Glomerular visceral epithelial cell (primary cell): ENCODE measurements at regions not wholly inside any gene's neighbourhood (a gene's known extent, or its start where the extent isn't known, plus 50 kb on each side); places are given as distances from the start of the nearest gene placed in this dataset.
"Not testable (repeated sequence)": the region's sequence is repeated elsewhere in the genome, so short reads cannot be mapped to it uniquely, and the experiment has no call there.

Experiments used
- DNase-seq: peaks from one replicate; pipeline ENCODE4 v3.0.0-alpha.2; 2016; ENCODE audit errors: extremely low spot score

DNA sequence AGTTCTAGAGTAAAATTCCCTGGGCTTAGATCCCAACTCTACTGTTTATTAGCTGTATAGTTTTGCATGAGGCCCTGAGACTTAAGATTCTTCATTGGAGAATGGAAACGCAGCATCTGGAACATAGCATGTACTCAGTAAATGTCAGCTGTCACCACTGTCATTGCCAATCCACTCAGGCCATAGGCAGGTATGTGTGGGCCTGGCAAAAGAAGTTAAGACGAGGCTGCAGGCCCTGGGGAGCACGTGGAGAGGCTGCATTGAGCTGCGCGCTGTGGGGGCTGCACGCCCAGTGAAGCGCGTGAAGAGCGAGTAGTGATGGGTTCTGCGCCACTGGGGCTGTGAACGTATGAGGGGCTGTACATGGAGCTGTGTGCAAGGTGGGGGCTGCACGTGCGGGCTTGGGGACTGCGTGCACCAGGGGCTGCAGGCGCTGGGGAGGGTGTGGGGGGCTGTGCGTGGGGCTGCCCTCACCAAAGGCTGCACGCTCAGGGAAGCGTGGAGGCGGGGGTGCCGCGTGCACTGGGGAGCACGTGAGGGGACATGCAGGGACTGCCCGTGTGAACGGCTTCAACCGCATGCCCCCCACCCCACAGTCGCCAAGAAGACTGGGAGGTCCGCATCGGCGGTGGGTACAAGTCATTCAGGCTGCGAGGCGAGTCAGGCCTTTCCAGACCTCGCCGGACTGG lies 85.5 kb downstream of the PRR15 start:
- no peak for DNase-seq

- DNase-seq = no peak
Observed at GRCh38 chr7:29649876-29650275, 86.2 kb downstream of the PRR15 start.

DNA sequence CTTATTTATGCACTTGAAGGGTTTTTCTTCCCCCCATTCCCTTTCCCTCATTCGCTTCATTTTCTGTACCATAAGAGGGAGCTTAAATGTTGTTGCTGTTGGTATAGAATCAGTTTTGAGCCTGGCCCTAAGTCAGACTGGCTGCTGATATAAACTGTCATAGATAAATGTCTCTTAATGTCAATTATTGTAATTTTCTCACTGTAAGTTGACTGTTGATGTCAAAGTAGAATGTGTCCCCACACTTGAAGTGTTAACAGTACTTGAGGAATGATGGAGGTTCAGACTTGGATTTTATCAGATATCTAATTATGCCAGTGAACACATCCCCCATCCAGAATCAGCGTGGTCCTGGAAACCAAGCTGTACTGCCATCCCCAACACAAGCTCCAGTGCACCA lies 87.8 kb downstream of the PRR15 start:
- no peak for DNase-seq

- no peak for DNase-seq
Observed at GRCh38 chr7:29652556-29652955, 88.9 kb downstream of the PRR15 start.

DNA sequence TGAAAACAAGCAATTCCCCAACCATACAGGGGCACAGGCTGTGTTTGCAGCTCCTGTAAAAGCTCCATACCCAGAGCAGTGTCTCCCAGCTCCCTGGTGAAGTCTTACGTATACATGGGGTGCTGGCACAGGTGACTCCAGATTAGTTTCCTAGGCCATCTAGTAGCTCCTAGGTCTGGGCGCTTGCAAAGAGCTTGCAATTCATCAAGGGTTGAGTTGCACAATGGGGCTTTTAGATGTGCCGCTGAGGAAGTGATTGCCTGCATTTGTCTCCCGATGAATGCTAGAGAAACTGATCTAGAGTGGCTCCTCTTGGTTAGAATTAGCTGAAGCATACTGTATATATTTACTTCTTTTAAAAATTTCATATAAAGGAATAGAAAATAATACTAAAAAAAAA lies 90.7 kb downstream of the PRR15 start:
- not testable (repeated sequence) for DNase-seq

DNA sequence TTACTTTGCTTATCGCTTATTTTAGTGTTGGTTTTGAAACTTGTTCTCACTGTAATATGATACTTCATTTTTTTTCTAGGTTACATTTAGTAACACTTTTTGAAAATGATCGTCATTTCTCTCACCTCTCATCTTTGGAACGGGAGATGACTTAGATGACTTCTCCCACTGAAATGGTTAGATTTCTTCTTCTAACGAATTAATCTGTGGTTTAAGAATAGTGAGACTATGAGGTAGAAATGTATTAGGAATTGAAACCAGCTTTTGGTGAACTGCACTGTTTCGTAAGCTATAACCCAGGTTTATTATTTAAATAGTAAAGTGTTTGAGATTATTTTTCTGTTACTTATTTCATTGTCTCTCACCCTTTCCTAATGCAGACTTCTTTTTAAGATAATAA lies 93.7 kb downstream of the PRR15 start:
- DNase-seq = no peak

- DNase-seq = no peak
Observed at GRCh38 chr7:29657856-29658255, 94.2 kb downstream of the PRR15 start.

DNA sequence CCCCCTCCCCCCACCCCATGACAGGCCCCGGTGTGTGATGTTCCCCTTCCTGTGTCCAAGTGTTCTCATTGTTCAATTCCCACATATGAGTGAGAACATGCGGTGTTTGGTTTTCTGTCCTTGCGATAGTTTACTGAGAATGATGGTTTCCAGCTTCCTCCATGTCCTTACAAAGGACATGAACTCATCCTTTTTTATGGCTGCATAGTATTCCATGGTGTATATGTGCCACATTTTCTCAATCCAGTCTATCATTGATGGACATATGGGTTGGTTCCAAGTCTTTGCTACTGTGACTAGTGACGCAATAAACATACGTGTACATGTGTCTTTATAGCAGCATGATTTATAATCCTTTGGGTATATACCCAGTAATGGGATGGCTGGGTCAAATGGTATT lies 95.6 kb downstream of the PRR15 start:
- DNase-seq = not testable (repeated sequence)

- peak; percentile 24 for DNase-seq
Observed at GRCh38 chr7:29662899-29663298, 99.3 kb downstream of the PRR15 start.

DNA sequence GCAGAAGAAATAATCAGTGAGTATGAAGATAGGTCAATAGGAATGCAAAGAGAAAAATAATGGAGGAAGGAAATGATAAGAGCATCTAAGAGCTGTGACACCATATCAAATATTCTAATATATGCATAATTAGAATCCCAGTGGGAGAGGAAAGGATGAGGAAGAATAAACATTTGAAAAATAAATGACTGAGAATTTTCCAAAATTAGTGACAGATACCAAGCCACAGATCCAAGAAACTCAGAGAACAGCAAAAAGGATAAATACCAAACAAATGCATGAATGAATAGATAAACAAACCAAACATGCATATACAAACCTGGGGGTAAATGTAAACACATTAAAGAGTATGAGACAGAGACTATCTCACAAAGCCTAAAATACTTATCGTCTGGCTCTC lies 101.4 kb downstream of the PRR15 start:
- not testable (repeated sequence) for DNase-seq

- not testable (repeated sequence) for DNase-seq
Observed at GRCh38 chr7:29667096-29667669, 103.5 kb downstream of the PRR15 start.

DNA sequence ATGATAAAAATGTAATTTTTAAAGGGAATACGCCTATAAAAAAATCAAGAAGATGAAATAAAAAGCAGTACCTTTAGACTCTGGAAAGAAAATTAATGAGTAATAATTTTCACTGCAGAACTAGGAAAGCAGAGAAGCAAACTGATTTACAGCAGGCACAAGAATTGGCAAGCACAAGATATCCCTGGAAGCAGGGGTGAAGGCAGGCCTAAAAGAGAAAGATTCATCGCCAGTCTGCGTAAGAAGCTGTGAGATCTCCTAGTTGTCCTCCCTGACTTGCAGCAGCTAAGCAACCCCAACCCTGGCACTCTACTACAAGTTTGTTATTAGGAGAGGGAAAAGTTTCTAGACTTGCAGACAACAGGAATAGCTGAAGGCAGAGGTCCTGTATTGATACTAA lies 107.7 kb downstream of the PRR15 start:
- DNase-seq = not testable (repeated sequence)

- DNase-seq = not testable (repeated sequence)
Observed at GRCh38 chr7:29673635-29674034, 110.0 kb downstream of the PRR15 start.

- DNase-seq = not testable (repeated sequence)
Observed at GRCh38 chr7:29674626-29675025, 111.0 kb downstream of the PRR15 start.

DNA sequence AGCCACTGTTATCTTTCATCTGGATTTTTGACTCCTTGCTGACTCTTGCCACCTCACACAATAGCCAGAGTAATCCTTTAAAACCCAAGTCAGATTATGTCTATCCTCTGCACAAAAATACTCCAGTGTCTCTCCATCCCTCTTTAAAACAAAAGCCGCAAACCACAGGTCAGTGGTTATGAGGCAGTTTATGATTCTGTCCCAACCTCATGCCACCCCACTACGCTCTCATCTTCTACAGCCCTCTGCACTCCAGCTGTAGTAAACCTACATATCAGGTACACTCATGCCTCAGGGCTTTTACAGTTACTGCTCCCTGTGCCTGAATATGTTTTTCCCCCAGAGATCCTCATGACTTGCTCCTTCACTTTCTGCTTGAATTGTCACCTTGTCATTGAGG lies 113.6 kb downstream of the PRR15 start:
- not testable (repeated sequence) for DNase-seq

DNA sequence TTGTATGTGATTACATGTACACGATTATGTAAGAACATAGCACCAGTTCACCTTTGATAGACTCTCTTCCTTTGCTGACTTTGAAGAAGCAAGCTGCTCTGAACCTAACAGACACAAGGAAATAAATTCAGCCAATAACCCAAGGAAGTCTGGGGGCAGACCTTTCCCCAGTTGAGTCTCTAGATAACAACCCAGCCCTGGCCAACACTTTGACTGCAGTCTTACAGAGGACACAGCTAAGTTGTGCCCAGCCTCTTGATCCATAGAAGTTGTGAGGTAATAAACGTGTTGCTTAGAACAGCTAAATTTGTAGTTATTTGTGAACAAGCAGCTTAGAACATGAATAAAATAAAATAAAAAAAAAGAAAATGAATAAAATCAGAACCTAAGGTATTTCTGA lies 116.3 kb downstream of the PRR15 start:
- DNase-seq = not testable (repeated sequence)

DNA sequence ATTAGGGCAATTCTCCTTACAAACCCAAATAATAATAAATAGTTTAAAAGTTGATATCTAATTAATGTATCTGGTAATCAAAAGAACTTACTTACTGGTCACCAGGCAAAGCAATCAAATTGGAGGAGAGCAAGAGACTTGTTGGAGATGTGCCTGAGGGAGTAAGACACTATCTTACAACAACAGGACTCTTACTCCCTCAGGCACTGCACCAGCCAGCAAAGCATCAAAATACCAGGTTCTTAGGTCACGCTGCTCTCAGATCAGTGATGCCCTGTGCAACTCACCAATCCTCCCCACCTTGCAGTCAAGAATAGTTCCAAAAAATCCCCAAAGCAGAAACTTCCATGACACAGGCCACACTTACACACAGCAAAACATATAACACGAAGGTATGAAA lies 117.0 kb downstream of the PRR15 start:
- not testable (repeated sequence) for DNase-seq

DNA sequence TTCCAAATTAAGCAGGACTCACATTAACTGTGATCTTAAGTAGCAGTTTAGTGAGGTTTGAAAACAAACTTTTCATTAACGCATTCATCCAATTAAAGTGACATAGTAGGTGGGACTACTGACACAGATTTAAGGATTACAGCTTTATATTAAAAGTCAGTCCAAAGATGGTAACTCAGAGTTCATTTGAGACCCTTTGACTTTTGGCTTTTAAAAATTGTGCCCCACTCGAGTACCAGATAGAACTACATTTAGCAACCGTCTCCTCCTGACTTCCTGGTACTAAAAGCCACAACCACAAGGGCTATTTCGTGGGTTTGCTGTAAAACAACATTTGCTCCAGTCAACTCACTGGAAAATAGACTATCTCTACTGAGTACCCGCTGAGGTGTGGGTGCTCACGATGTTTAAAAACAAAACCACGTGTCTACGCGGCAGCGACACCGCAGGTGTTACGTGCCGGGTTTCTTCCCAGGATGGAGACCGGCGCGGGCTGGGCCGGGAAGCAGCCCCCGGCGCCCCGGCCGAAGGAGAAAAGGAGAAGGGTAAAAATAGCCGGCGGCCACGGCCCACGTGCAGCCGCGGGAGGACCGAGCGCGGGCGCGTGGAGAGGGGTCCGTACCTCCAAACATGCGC lies 120.6 kb downstream of the PRR15 start:
- DNase-seq = peak; percentile 2

DNA sequence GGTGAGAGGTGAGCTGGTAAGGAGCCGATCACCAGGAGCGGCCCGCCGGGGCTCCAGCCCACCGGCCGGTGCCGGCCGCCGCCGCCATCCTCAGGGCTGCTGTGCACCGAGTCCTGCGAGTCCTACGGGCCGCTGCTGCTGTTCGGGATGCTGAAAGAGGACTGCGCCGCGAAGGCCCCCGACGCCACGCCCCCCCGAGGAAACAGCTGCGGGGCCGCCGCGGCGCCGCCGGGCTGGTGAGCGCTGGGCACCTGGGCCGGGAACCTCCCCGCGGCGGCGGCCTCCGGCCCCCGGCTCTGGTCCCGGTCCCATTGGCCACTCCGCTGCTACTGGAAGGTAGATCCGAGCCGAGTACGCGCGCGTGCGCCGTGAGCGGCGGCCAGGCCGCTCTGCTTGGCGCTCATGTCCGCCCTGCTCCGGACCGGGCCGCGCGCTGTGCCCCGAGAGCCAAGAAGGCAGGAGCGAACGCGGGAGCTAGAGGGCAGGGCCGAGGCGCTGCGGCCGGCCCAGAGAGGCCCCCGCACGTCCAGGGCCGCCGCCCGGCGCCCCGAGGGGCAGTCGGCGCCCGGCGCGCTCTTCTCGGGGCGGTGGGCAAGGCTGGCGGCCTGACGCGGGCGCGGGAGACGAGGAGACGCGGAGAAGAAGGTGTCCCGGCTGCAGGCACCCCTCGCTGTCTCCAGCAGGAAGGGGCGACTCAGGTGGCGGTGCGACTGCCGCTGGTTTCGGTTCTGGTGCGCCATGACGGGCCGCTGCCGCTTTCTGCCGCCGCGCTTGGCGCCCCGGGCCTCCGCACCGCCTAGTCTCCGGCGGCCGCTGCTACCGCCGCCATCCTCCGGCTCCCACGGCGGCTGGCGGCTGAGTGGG lies 121.3 kb upstream of the WIPF3 start:
- DNase-seq = peak; percentile 74

DNA sequence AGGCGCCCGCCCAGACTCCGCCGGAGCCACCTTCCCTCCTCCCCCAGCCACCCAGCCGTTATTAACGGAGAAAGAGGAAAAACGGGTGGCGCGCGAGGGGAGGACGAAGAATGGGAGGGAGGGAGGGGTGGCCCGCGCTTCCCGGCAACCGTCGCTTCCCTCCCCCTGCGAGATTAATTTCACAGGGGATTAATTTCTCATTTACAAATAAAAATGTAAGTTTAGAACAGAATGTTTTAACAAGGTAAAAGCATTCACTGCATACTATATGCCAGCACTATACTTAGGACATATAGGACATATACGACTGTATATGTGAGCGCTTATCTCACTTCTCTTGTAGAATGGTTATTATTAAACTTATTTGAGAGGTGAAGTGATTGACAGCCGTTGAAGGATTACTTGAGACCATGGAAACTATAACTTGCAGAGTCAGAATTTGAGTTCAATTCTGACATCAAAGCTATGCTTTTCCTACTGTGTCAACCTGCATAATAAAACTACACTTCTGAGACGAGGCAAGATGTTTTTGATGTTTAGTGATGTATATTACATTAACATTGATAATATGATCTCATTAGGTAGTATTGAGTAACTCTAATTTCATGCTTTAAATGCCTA lies 120.5 kb upstream of the WIPF3 start:
- DNase-seq = peak; percentile 2

GRCh38 chr7:29690510-29690909 lies 115.8 kb upstream of the WIPF3 start:
- DNase-seq = not testable (repeated sequence)

DNA sequence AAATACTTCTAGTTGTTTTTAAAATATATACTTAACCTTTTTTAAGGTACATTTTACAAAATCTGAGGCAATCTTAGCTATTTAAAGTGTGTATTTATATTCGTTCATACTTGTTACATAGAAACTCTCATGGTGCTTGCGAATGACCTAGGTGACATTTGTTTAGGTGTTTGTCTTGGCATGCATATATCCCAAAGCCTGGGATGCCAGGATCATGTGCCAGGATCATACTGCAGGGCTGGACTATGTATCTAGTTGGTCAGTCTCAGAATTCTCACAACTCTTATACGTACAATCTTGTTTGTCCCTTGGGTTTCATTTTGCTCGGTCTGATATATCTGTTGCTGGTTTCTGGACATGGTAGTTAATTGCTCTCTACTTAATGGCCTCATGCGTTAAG lies 109.9 kb upstream of the WIPF3 start:
- DNase-seq = not testable (repeated sequence)
